EH (cell line): ENCODE measurements at regions not wholly inside any gene's neighbourhood (a gene's known extent, or its start where the extent isn't known, plus 50 kb on each side); places are given as distances from the start of the nearest gene placed in this dataset.
A peak's percentile ranks its signal among the peaks of the same experiment; 100 is the strongest.
"Not testable (repeated sequence)": the region's sequence is repeated elsewhere in the genome, so short reads cannot be mapped to it uniquely, and the experiment has no call there.

Source experiments
- DNase-seq: peaks from one replicate; pipeline ENCODE4 v3.0.0-alpha.2; 2015; ENCODE audit warnings: low read depth

DNA sequence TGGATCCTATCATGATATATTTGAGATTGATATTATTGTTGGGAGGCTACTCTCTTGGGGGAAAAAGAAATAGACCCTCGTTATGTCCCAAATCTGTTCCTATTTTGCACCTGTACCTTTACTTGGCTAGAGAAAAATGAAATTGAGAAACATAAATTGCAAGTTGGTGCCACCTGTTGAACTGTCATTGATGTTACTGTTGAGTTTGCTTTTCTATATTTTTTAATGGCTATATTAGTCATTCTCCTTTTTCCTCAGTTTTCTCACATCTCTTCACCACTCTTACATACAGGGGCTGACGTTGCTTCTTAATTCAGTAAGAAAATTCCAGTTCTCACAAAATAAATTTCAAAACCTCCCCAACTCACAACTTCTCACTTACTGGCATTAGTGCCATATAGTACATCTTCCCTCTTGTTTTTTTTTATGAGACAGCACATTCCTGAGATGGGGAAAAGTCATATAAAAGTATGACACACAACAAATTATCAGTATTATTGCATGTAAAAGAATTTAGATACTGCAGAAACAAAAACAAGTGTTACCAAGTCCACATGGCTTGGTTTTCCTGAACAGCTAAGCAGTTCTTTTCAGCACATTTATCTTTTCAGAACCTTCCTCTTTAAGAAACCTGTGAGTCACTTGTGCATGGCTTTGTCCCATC, 348.3 kb upstream of the DSEL start:
- peak; percentile 97 for DNase-seq

DNA sequence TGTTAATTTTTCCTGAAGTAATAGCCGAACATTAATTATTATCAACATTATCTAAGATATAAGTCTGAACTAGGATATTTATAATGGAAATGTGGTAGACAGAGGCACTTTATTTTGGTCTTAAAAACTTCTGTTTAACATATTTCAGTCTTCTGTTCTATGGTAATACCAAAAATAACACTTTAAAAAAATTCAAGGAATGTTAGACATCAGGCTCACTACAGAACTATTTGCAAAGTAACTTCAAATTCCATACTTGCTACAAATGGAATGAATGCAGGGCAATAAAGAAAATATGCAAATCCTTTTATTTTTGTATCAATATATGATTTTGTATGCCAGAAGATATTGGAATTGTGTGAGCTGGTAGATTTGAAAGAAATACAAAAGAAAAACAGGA, 345.5 kb upstream of the DSEL start:
- peak; percentile 67 for DNase-seq

- peak; percentile 50 for DNase-seq
These were observed 337.8 kb upstream of the DSEL start for GRCh38 chr18:67854340-67854739.

DNA sequence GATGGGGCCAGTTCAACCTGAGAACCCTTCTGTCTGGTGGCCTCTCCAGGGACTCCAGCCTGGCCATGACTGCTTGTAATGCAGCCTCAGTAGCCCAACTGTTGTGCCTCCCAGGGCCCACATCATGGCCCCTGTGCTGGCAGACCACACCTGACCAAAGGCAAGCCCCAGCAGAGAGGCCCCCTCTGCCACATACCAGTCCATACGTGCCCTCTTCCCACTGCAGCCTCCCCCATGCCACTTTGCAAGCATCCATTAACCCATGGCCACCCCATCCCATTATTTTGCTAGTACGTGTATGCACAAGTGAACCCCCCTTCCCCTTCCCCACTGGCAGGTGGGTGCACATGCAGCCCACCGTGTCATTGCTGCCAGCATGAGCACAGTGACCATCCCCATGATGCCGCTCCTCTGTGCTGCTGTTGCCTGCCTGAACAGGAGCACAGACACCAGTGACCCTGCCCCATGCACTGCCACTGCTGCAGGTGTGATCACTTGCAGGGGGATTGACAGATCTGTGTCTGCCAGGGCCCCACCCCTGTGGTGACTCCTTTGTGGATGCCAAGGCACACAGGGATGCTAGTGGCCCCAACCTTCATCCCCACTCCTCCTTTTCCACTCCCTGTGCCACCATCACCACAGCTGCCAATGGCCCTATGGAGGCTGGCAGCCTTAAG, 330.0 kb upstream of the DSEL start:
- DNase-seq: no peak

DNA sequence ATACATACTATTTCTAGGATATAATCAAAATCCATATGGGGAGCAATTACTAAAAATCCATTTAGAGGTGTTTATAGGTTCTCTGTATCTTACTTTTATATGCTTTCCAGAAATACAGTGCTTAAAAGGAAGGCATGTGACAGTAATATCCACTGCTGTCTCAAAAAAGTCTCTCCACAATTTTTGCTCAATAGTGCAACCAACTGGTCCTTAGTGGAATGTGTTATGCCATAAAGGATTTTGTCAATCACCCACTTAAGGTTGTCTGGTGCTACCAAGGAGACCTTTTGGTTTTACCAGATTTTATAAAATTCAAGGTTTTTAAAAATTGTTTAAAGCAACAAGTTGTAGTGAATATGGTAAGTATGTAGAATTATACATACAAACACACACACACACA, 328.5 kb upstream of the DSEL start:
- peak; percentile 12 for DNase-seq

GRCh38 chr18:67840379-67840778, 323.9 kb upstream of the DSEL start:
- no peak for DNase-seq

- DNase-seq: no peak
These were observed 301.9 kb upstream of the DSEL start for GRCh38 chr18:67818432-67818831.

DNA sequence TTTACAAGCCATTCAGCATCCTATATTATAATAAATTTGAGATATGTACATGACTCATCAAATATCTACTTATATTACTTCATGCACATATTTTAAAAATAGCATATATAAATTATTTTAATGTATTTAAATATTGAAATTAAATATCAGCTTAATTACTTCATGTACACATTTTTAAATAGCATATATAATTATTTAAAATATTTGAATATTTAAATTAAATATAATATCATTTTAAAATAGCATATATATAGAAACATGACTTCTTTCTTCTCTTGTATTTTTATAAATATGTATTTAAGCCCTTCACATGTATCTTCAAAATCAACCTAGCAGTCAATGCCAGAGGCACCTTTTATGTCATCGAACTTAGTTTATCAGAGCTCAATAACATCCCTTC, 298.8 kb upstream of the DSEL start:
- DNase-seq: no peak

GRCh38 chr18:67813380-67814028, 297.0 kb upstream of the DSEL start:
- no peak for DNase-seq

- no peak for DNase-seq
These were observed 288.7 kb upstream of the DSEL start for GRCh38 chr18:67805261-67805660.

DNA sequence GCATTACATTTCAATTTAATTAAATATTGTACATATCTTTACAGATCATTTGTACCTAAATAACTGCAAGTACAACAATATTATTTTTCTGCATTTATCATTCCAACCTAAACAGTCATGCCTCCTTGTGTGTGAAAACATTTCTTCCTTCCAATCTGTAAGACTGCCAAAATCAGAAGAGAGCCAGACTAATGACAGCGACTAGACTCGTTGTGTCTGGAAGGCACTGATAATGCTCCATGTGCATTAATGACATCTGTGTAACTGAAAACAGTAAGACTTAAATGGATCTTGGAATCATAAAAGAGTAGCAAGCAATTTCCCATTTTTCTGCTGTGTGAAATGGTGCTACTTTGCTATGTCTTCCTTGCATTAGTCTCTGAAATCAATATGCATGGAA, 278.0 kb upstream of the DSEL start:
- peak; percentile 71 for DNase-seq

GRCh38 chr18:67790527-67790926, 274.0 kb upstream of the DSEL start:
- no peak for DNase-seq

- no peak for DNase-seq
These were observed 272.6 kb upstream of the DSEL start for GRCh38 chr18:67789165-67789545.

GRCh38 chr18:67788310-67789164, 272.0 kb upstream of the DSEL start:
- no peak for DNase-seq

DNA sequence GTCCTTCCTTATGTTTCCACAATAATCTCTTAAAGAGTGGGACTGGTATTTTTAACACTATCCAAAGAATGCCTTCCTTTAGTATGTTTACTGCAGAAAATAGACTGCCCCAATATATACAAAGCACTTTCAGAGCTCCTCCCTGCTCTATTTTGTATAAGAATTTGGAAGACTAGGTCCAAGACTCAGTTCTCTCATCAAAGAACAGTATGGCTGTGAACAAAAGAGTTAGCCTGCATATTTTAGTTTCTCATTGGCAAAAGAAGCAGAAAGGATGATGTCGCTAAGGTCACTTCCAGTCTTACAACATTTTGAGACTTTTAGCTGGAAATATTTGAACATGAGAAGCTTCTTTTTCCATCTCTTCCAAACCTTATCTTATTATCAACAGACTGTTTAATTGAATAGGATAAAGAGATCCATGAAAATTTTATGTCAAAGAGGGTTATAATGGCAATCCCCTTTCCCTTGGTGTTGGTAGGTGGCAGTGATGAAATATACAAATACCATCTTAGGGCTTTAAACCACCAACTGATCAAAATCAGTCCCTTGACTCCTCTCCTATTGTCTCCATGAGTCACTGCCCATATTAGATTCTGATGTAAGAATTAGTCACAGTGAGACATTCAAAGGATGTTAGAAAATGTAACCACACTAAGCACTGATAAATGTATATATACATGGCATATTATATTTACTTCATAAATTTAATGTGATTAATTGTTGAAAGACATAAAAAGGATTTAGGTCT, 266.9 kb upstream of the DSEL start:
- DNase-seq: peak; percentile 94

DNA sequence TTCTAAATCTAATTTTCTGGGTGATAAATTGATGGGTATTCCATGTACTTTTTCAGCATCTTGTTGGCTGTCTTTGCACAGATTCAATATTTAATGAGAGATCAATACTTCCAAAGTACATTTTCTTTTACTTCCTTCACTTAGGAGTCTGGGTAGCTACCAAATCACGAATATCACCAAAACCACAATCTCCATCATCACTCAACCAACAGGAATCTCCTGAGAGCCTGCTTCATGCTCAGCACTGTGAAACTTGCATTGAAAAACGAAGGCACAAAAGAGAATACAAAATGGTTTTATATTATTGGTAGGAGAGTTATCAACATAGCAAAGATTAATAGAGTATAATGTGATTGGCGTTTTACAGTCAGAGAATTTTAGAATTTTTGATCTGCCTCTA, 261.5 kb upstream of the DSEL start:
- DNase-seq: peak; percentile 13

- peak; percentile 7 for DNase-seq
These were observed 260.4 kb upstream of the DSEL start for GRCh38 chr18:67776929-67777328.

GRCh38 chr18:67771271-67771670, 254.8 kb upstream of the DSEL start:
- peak; percentile 75 for DNase-seq

DNA sequence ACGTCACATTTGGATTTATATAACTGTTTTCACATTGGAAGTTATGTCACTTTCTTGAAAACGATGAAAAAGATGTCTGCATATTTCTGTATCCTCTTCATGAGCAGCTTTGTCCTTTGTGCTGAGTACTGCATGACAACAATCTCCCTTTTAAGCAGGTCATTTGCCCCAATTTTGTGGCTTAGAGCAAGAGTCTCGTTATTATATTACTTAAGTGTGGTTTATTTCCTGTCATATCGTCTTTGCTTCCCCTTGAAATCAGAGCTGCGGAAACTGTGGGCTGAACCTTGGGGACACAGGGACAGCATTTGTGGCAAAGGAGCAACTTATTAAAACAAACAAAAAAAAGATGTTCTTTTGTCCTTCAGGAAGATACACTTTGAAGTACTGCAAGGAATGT, 254.0 kb upstream of the DSEL start:
- DNase-seq: no peak

- DNase-seq: peak; percentile 72
These were observed 250.4 kb upstream of the DSEL start for GRCh38 chr18:67766930-67767329.

- DNase-seq: not testable (repeated sequence)
These were observed 235.7 kb upstream of the DSEL start for GRCh38 chr18:67752211-67752610.

DNA sequence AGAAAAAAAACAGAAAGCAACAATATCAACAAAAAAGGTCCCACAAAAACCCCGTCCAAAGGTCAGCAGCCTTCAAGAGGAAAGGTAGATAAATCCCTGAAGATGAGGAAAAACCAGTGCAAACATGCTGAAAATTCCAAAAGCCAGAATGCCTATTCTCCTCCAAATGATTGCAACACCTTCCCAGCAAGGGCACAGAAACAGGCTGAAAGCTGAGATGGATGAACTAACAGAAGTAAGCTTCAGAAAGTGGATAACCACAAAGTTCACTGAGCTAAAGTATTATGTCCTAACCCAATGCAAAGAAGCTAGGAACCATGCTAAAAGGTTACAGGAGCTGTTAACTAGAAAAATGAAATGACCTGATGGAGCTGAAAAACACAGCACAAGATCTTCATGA, 226.4 kb upstream of the DSEL start:
- DNase-seq: no peak
